ENCODE measurements at regions not wholly inside any gene's neighbourhood (a gene's known extent, or its start where the extent isn't known, plus 50 kb on each side); places are given as distances from the start of the nearest gene placed in this dataset.
"Not testable (repeated sequence)": the region's sequence is repeated elsewhere in the genome, so short reads cannot be mapped to it uniquely, and the experiment has no call there.

DNA sequence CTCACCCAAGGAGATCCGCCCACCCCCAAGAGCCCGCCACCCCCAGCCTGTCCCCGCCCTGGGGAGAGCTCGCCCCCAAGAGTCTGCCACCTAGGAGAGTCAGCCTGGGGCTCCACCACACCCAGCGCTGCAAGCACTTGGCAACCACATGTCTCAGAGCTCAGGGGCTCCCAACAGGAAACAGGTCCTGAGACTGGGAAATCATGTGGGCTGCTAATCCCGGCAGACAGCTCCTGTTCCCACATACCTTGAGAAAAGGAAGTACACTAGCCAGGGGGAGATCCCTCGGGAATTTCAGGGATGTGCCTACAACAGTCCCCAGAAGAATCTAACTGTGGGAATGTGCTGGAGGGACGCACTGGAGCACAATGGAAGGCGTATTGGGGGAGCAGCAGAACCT lies 331.4 kb downstream of the ANAPC1 start:
- not testable (repeated sequence) for H3K4me1 Mint-ChIP-seq (ENCODE audit: low read depth); H3K27ac Mint-ChIP-seq; H3K4me3 Mint-ChIP-seq; H3K27me3 Mint-ChIP-seq (ENCODE audit: low read depth); H3K36me3 Mint-ChIP-seq (ENCODE audit: low read depth); H3K9me3 Mint-ChIP-seq

DNA sequence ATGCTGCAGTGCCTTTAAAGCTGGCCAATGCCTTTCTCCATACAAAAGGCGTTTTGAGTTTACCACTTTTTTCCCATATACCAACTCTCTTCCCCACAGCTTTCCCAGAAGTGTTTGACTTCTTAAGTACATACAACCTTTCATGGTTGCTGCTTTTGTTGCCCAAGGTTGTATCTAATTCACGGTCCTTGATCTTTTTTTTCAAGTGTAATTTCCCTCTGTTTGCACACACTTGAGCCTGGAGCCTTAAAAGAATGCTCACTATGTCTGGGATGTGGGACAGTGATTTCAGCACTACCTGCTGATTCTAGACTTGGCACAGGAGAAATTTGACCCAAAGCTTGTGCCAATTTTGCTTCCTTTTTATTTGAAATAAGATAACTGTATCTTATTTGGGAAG lies 324.7 kb downstream of the ANAPC1 start:
- not testable (repeated sequence) for H3K9me3 Mint-ChIP-seq; H3K27me3 Mint-ChIP-seq (ENCODE audit: low read depth); H3K4me3 Mint-ChIP-seq; H3K27ac Mint-ChIP-seq; H3K4me1 Mint-ChIP-seq (ENCODE audit: low read depth); H3K36me3 Mint-ChIP-seq (ENCODE audit: low read depth)

DNA sequence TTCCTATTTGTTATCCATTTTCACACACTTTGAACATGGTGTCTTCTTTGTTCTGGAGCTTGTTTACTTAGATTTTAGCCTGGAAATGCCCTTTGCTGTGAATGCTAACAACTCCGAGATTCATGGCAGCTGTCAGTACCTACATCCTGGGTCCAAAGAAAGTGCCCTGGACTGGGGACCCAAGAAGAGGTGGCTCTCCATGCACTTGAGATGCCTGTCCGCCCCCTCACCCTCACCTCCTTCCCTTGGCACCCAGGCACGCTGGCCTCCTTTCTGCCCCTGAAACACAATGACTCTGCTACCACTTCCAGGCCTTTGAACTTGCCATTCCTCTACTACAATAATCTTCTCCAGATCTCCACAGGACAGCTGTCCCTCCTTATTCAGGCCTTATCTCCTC lies 324.2 kb downstream of the ANAPC1 start:
- not testable (repeated sequence) for H3K9me3 Mint-ChIP-seq; H3K4me3 Mint-ChIP-seq; H3K27ac Mint-ChIP-seq; H3K4me1 Mint-ChIP-seq (ENCODE audit: low read depth); H3K36me3 Mint-ChIP-seq (ENCODE audit: low read depth); H3K27me3 Mint-ChIP-seq (ENCODE audit: low read depth)

DNA sequence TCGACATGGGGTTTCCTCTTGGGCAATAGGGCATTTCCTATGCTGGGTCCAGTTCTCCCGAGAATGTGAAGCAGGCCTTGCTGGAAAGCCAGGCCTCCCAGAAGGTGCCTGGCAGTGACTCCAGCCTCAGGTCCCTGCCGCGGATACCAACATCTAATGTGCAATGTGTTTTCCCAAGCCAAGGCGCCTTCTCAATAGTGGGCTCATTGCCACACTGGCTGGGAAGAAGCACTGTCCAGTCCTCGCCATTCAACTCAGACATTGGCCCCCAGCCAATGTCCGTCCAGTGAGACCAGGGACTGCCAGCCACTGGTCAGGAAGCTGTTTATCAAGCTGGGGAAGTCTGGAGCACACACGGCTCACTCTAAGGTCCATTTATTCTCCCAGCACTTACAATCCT lies 317.9 kb downstream of the ANAPC1 start:
- not testable (repeated sequence) for H3K9me3 Mint-ChIP-seq; H3K4me3 Mint-ChIP-seq; H3K36me3 Mint-ChIP-seq (ENCODE audit: low read depth); H3K27ac Mint-ChIP-seq; H3K27me3 Mint-ChIP-seq (ENCODE audit: low read depth)
- peaks cover 13% of the 10 kb centered on the region for H3K4me1 Mint-ChIP-seq (ENCODE audit: low read depth)

DNA sequence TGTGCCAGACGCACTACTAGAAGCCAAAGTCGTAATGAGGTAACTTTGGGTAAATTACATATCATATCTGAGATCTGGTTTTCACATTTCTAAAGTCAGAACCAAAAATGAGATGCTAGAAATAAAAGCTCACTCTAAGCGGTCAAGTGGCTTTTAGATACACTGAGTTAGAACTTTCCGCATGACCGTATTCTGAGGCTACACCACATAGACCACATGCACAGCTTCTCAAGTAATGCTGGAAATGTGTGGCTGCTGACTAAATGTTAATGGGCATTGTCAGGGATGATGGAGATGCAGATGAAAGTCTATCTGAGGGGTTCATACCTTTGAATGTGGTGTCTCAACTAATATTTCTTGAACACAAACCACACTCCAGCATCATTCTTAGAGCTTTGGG lies 316.8 kb downstream of the ANAPC1 start:
- H3K4me1 Mint-ChIP-seq (ENCODE audit: low read depth) = peaks cover 13% of the 10 kb centered on the region
- H3K27ac Mint-ChIP-seq; H3K9me3 Mint-ChIP-seq; H3K27me3 Mint-ChIP-seq (ENCODE audit: low read depth); H3K36me3 Mint-ChIP-seq (ENCODE audit: low read depth); H3K4me3 Mint-ChIP-seq: not testable (repeated sequence)

DNA sequence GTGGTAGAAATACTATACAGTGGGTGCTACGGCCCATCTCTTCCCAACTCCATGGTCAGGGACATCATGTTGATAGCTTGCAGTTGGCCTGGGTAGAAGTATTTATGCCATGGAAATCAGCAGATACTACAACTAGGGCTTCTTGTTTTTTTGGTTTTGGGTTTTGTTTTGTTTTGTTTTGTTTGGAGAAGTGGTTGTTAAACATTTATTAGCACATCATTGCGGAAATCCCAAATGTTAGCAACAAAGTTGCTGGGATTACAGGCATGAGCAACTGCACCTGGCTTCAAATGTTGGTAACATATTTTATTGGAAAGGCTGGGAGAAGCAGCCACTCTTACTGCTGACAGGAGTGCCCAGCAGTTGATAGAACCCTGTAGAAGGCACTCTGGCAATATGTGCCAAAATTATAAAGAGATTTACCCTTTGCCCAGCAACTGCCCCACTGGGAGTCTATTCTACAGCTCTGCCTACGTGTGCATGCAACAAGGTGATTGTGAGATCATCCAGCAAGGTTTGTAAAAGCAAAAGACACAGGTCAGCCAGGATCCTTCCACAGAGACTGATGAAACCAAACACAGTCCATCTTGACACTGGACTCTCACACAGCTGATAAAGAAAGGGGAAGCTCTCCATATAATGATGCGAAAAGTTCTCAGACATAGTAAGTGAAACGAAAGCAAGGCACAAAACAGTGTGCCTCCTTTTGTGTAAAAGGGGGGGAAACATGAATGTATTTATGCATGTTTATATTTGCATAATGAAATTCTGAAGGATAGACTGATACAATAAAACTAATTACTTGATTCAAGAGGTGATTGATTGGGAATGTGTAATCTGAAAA lies 314.4 kb downstream of the ANAPC1 start:
- H3K36me3 Mint-ChIP-seq (ENCODE audit: low read depth); H3K27ac Mint-ChIP-seq; H3K9me3 Mint-ChIP-seq; H3K4me3 Mint-ChIP-seq; H3K27me3 Mint-ChIP-seq (ENCODE audit: low read depth): not testable (repeated sequence)
- H3K4me1 Mint-ChIP-seq (ENCODE audit: low read depth) = peaks cover 13% of the 10 kb centered on the region

DNA sequence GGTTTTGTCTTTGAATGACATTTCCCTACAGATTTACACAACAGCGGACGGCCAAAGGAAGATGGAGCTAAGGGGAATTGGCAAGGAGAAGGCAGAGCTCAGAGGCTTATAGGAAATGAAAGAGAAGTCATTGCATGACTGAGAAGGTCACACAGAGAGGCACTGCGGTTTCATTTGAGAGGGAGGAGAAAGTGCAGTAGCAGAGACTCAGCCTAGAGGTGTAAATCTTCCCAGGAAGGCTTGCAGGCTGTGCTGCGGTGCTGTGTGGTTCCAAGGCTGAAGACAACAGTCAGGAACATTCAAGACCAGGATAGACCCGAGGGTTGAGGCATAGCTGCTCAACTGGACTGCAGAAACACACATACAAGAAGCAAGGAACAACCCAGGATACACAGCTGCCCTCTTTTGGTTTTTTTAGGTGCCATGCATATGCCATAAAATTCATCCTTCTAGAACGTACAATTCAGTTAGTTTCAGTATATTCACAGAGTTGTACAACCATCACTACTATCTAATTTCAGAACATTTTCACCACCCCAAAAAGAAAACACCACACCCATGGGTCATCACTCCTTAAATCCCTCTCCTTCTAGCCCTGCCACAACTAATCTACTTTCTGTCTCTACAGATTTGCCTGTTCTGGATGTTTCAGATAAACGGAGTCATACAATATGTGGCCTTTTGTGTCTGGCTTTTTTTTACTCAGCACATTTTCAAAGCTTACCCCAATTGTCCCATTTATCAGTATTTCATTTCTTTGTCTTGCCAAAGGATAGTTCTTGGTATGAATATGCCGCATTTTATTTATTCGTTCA lies 313.5 kb downstream of the ANAPC1 start:
- H3K4me1 Mint-ChIP-seq (ENCODE audit: low read depth) = peaks cover 12% of the 10 kb centered on the region
- peak overlapping the region; percentile 33 for H3K27ac Mint-ChIP-seq
- H3K9me3 Mint-ChIP-seq; H3K27me3 Mint-ChIP-seq (ENCODE audit: low read depth); H3K36me3 Mint-ChIP-seq (ENCODE audit: low read depth): not testable (repeated sequence)
- H3K4me3 Mint-ChIP-seq = peak overlapping the region; percentile 58

DNA sequence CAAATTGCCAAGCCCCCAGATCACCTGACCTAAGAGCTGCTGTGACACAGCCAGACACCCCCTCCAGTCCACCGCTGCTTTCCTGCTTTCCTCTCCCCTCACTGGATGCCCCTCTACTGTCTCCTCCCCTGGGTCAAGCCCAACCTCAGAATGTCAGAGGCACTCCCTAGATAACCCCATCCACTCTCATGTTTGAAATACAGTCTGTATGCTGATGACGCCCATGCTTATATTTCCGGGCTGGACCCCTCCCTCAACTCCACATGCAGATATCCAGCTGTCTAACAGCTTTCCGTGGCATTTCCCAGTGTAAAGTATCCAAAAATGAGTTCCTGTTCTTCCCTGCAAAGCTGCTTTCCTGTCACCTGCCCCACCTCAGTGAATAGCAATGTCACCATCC lies 309.2 kb downstream of the ANAPC1 start:
- not testable (repeated sequence) for H3K27me3 Mint-ChIP-seq (ENCODE audit: low read depth); H3K27ac Mint-ChIP-seq; H3K4me3 Mint-ChIP-seq; H3K4me1 Mint-ChIP-seq (ENCODE audit: low read depth); H3K36me3 Mint-ChIP-seq (ENCODE audit: low read depth); H3K9me3 Mint-ChIP-seq

DNA sequence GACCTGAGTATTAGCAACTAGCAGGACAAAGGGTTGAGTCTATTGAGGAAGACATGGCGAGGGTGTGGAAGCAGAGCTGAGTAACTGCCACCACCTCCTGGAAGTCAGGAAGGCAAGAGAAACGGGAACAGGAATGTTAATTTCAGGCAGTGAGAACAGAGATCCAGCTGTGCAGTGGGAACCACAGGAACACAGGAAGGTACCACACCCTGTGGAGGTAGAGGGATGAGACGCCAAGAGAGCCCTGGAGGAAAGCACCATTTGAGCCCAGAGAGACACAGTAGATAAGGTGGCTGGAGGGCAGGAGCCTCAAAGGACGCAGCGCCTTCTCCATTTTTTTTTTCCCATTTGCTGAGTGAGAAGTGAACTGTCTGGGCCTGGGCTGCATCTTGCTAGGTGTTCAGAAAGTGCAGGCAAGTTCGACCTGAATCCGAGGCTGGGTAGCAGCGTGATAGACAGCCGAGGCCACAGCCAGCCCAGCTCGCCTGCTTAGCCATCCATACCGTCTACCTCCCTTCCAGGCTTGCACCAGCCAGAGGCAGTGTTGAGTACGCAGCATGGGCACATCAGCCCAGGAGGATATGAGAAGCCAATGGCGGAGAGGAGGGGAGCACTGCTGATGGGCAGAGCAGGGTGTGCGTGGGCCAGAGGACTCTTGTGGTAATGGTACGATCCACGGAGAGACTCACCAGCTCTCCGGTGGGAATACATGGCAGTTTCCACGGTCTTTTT lies 306.7 kb downstream of the ANAPC1 start:
- H3K9me3 Mint-ChIP-seq; H3K4me3 Mint-ChIP-seq; H3K36me3 Mint-ChIP-seq (ENCODE audit: low read depth); H3K27ac Mint-ChIP-seq; H3K27me3 Mint-ChIP-seq (ENCODE audit: low read depth); H3K4me1 Mint-ChIP-seq (ENCODE audit: low read depth): not testable (repeated sequence)

DNA sequence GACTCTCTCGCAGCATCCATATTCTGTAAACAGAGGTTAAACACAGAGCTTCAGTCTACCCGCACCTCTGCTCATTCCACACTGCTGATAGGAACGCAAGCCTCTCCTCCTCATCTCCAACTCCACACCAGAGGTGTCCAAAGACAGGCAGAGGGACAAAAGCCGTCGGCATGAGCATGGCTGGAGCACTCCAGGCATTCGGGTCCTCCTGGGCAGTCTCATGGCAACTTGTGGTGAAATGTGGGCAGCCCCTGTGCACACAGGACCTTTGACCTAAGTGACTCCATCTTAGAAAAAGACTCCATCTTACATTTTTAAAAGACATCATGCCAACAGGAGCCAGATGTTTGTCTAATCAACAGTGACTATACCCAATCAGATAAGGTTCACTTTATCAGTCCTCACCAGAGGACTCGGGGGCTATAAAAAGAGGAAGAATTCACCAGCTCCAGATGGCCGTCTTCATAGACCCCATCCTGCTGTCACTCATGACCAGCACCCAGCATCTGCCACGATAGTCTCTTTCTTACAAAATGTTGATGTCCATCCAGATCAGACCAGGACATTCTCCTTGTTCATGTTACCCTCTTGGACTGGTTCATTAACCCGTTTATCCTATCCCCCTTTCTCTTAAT lies 304.4 kb downstream of the ANAPC1 start:
- not testable (repeated sequence) for H3K27ac Mint-ChIP-seq; H3K9me3 Mint-ChIP-seq; H3K4me1 Mint-ChIP-seq (ENCODE audit: low read depth); H3K36me3 Mint-ChIP-seq (ENCODE audit: low read depth); H3K4me3 Mint-ChIP-seq; H3K27me3 Mint-ChIP-seq (ENCODE audit: low read depth)

DNA sequence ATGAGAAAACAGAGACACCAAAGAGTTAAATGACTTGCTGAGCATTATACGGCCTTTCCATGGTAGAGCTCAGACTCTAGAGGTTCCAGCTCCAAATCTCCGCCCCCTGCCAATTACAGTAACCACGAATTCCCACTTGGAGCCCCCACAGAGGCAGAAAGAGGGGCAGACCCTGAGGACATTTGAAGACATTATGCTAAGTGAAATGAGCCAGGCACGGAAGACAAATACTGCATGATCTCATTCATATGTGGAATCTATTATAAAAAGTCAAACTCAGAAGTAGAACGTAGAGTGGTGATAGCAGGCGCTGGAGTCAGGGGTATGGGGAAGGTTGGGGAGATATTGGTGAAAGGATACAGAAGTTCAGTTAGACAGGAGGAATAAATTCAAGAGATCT lies 303.4 kb downstream of the ANAPC1 start:
- H3K4me1 Mint-ChIP-seq (ENCODE audit: low read depth); H3K4me3 Mint-ChIP-seq; H3K27ac Mint-ChIP-seq; H3K27me3 Mint-ChIP-seq (ENCODE audit: low read depth); H3K36me3 Mint-ChIP-seq (ENCODE audit: low read depth); H3K9me3 Mint-ChIP-seq: not testable (repeated sequence)

DNA sequence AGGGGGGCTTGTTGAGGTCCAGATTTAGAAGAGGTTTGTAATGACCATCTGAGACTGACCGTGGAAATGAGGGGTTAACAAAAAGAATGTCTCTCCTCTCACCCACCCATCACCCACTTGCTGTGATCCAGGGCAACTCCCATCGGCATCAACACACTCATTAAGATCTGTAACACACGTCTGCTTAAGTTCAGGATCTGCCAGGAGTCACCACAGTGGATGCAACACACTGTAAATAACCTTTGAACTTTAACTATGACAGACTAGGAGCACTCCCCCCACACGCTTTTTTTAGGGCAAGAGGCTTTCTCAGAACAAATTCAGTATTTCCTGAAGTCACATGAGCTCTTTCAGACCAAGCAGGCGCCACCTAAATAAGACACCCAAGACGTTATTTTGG lies 301.9 kb downstream of the ANAPC1 start:
- H3K27me3 Mint-ChIP-seq (ENCODE audit: low read depth); H3K36me3 Mint-ChIP-seq (ENCODE audit: low read depth); H3K9me3 Mint-ChIP-seq; H3K27ac Mint-ChIP-seq; H3K4me3 Mint-ChIP-seq; H3K4me1 Mint-ChIP-seq (ENCODE audit: low read depth): not testable (repeated sequence)

DNA sequence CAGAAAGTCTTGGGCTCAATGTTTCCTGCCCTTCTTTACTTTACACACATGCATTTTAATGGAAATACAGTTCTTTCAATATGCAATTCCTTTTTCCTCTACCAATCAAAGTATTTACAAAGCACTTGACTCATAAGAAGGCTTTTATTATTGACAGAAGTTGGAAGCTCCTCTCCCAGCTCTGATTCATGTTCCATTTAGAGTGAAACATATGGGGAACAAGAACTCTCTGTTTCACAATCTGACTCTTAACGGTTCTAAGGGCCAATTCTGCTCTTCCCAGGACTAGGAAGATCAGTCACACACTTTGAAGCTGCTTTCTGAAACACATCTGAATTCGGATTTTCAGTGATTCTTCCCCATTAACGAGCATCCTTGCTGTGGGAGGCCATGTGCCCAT lies 300.5 kb downstream of the ANAPC1 start:
- H3K4me1 Mint-ChIP-seq (ENCODE audit: low read depth); H3K4me3 Mint-ChIP-seq; H3K9me3 Mint-ChIP-seq; H3K36me3 Mint-ChIP-seq (ENCODE audit: low read depth); H3K27ac Mint-ChIP-seq; H3K27me3 Mint-ChIP-seq (ENCODE audit: low read depth): not testable (repeated sequence)

DNA sequence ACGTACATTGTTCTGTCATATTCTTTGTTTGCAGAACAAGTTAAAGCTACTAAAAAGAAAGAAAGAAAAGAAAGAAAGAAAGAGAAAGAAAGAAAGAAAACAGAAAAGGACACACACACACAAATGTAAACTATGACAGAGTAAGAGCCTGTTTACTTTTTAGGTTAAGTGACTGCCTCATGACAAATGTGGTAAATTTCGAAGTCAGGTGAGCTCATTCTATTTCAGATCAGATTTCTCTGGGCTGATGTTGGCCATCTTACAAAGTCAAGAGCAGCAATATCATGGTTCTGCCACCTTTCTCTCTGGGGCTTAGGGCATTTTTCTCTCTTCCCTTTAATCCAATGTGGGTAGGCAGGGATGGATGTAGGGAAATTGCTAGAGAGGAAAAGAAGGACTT lies 299.5 kb downstream of the ANAPC1 start:
- H3K36me3 Mint-ChIP-seq (ENCODE audit: low read depth); H3K27ac Mint-ChIP-seq; H3K27me3 Mint-ChIP-seq (ENCODE audit: low read depth); H3K4me3 Mint-ChIP-seq; H3K9me3 Mint-ChIP-seq; H3K4me1 Mint-ChIP-seq (ENCODE audit: low read depth): not testable (repeated sequence)

DNA sequence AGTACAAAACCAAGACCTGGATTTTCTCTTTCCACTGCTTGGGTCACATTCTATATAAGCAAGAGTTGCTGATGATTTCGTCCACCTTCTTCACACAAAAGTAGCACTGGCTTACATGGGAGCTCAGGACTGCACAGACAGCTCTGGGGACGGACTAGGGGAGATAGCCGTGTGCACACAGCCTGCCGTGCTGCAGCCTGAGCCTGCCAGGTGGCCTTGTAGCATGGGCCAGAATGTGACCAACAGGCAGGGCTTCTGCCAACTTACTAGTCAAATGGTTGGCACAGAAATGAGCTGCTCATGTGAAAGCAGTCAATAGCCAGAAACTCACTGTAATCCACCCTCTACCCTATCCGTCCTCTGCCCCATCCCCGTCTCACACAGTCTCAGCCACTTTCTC lies 299.0 kb downstream of the ANAPC1 start:
- not testable (repeated sequence) for H3K9me3 Mint-ChIP-seq; H3K36me3 Mint-ChIP-seq (ENCODE audit: low read depth); H3K27ac Mint-ChIP-seq; H3K4me1 Mint-ChIP-seq (ENCODE audit: low read depth); H3K4me3 Mint-ChIP-seq; H3K27me3 Mint-ChIP-seq (ENCODE audit: low read depth)

Measured in T-helper 1 cell treated with Interleukin-12 subunit alpha and Interleukin-12 subunit beta and Interleukin-4 antibody, amounts not matched to agents 30 μg/mL and 1 μg/mL, for 36 hours (primary cell).